IMR-90 (cell line): ENCODE measurements at regions not wholly inside any gene's neighbourhood (a gene's known extent, or its start where the extent isn't known, plus 50 kb on each side); places are given as distances from the start of the nearest gene placed in this dataset.
"Not testable (repeated sequence)": the region's sequence is repeated elsewhere in the genome, so short reads cannot be mapped to it uniquely, and the experiment has no call there.

Experiments used
- ATAC-seq: fragments of 200-7000 bp; cut with Tn5 transposase; 2 replicates; pipeline ENCODE4 v1.9.1; 2020; ENCODE audit warnings: low read depth, mild to moderate bottlenecking, moderate library complexity
- BruUV-seq: library from RNA; stranded (reverse); fragments of 400-500 nt; replicated peaks from 2 replicates; lab custom pipeline; 2021; lab: Mats Ljungman, UMichigan
- CTCF ChIA-PET: fragments of 300-600 bp; formaldehyde crosslinking; extraction: SDS; loops from one replicate; lab custom pipeline; 2021; ENCODE audit warnings: antibody characterized with exemption; lab: Yijun Ruan, JAX
- POLR2A ChIA-PET: fragments of 300-600 bp; sonication (Branson Sonifier 250); formaldehyde crosslinking; loops from one replicate; lab custom pipeline; 2022; ENCODE audit warnings: antibody characterized with exemption; ENCODE audit not compliant: unreplicated experiment; lab: Charles Lee
- DNase-seq: peaks from one replicate; pipeline ENCODE4 v3.0.0; 2013
- H2AFZ ChIP-seq: replicated peaks from 2 replicates; pipeline ENCODE3; 2013; ENCODE audit warnings: low read length, mild to moderate bottlenecking; ENCODE audit not compliant: poor library complexity
- H2AK5ac ChIP-seq: 2 replicates; pipeline ENCODE4 v1.6.1; 2013; ENCODE audit warnings: low read depth, low read length, inconsistent platforms
- H2AK9ac ChIP-seq: replicated peaks from 2 replicates; pipeline ENCODE3; 2013; ENCODE audit warnings: mild to moderate bottlenecking, low read depth, low read length, moderate library complexity; ENCODE audit not compliant: poor library complexity
- H2BK120ac ChIP-seq: 2 replicates; pipeline ENCODE4 v1.6.1; 2013; ENCODE audit warnings: low read depth, low read length, inconsistent platforms
- H2BK15ac ChIP-seq: 3 replicates; pipeline ENCODE4 v1.6.1; 2013; ENCODE audit warnings: low read depth, low read length, inconsistent platforms
- H2BK20ac ChIP-seq: 2 replicates; pipeline ENCODE4 v1.6.1; 2013; ENCODE audit warnings: low read depth, mild to moderate bottlenecking, inconsistent platforms, low read length, moderate library complexity
- H2BK5ac ChIP-seq: 2 replicates; pipeline ENCODE4 v1.6.1; 2013; ENCODE audit warnings: mild to moderate bottlenecking, low read depth, low read length, inconsistent platforms; ENCODE audit not compliant: poor library complexity, severe bottlenecking
- H3K14ac ChIP-seq: replicated peaks from 2 replicates; pipeline ENCODE4 v1.6.1; 2013; ENCODE audit warnings: low read depth, low read length, inconsistent platforms
- H3K18ac ChIP-seq: 2 replicates; pipeline ENCODE4 v1.6.1; 2013; ENCODE audit warnings: low read depth, low read length, control low read depth
- H3K23ac ChIP-seq: 2 replicates; pipeline ENCODE4 v1.6.1; 2013; ENCODE audit warnings: low read depth, low read length, inconsistent platforms
- H3K27ac ChIP-seq: 2 replicates; pipeline ENCODE4 v1.5.1; 2013; ENCODE audit warnings: mild to moderate bottlenecking, control low read depth, low read length; ENCODE audit not compliant: insufficient read depth
- H3K27me3 ChIP-seq: 2 replicates; pipeline ENCODE4 v1.6.1; 2013; ENCODE audit warnings: low read length; ENCODE audit not compliant: control insufficient read depth, insufficient read depth
- H3K36me3 ChIP-seq: 2 replicates; pipeline ENCODE4 v1.6.1; 2013; ENCODE audit warnings: low read length, mixed read lengths; ENCODE audit not compliant: control insufficient read depth, insufficient read depth
- H3K4ac ChIP-seq: 2 replicates; pipeline ENCODE4 v1.6.1; 2013; ENCODE audit warnings: low read depth, low read length, inconsistent platforms
- H3K4me1 ChIP-seq: 2 replicates; pipeline ENCODE4 v1.6.1; 2013; ENCODE audit warnings: low read length, mixed read lengths; ENCODE audit not compliant: control insufficient read depth, insufficient read depth
- H3K4me2 ChIP-seq: 2 replicates; pipeline ENCODE4 v1.6.1; 2013; ENCODE audit warnings: low read depth, mild to moderate bottlenecking, control low read depth, low read length, moderate library complexity
- H3K4me3 ChIP-seq: 2 replicates; pipeline ENCODE4 v1.5.1; 2013; ENCODE audit warnings: low read depth, mild to moderate bottlenecking, control low read depth, low read length, moderate library complexity; ENCODE audit not compliant: insufficient read depth
- H3K56ac ChIP-seq: 2 replicates; pipeline ENCODE4 v1.6.1; 2013; ENCODE audit warnings: low read length, inconsistent platforms; ENCODE audit not compliant: insufficient read depth; ENCODE audit errors: extremely low read depth
- H3K79me1 ChIP-seq, 2 experiments: 2 replicates each; pipeline ENCODE4 v1.6.1; 2013; ENCODE audit warnings: low read length in 2 of 2, inconsistent platforms in 1 of 2, low read depth in 1 of 2
- H3K9ac ChIP-seq: 2 replicates; pipeline ENCODE4 v1.6.1; 2013; ENCODE audit warnings: low read depth, low read length, control low read depth
- H3K9me1 ChIP-seq: 2 replicates; pipeline ENCODE4 v1.6.1; 2013; ENCODE audit warnings: low read length, inconsistent platforms; ENCODE audit not compliant: insufficient read depth
- H3K9me3 ChIP-seq: 2 replicates; pipeline ENCODE4 v1.6.1; 2013; ENCODE audit warnings: low read length; ENCODE audit not compliant: control insufficient read depth, insufficient read depth
- H4K20me1 ChIP-seq: 2 replicates; pipeline ENCODE4 v1.6.1; 2013; ENCODE audit warnings: low read length, inconsistent platforms; ENCODE audit not compliant: insufficient read depth
- H4K5ac ChIP-seq: 2 replicates; pipeline ENCODE4 v1.6.1; 2013; ENCODE audit warnings: mild to moderate bottlenecking, low read depth, low read length, control low read depth
- H4K8ac ChIP-seq, 2 experiments: 2 replicates each; pipeline ENCODE4 v1.6.1; 2013; ENCODE audit warnings: low read depth in 2 of 2, low read length in 2 of 2, control low read depth in 1 of 2, inconsistent platforms in 1 of 2
- H4K91ac ChIP-seq: 2 replicates; pipeline ENCODE4 v1.6.1; 2013; ENCODE audit warnings: low read depth, low read length, inconsistent platforms; ENCODE audit not compliant: insufficient read depth
- WGBS, 2 experiments: methylation state at CpG; one replicate each; pipeline versions ENCODE4 v1.1.5 to v1.1.7; 2013; ENCODE audit warnings: missing lambda C conversion rate in 2 of 2; ENCODE audit not compliant: insufficient read length in 1 of 2; ENCODE audit errors: extremely low coverage in 2 of 2; 5-methylcytosine and 5-hydroxymethylcytosine counted together
- dilution Hi-C: fragments of 300-500 bp; cut with HindIII; formaldehyde crosslinking; loops from one replicate; pipeline ENCODE4 v1.14.3; 2018; ENCODE audit warnings: low sequenced_read_pairs; ENCODE audit not compliant: unreplicated experiment
- in situ Hi-C: fragments of 300-500 bp; cut with MboI; formaldehyde crosslinking; loops from 3 replicates; pipeline ENCODE4 v1.14.3; 2019; ENCODE audit warnings: low sequenced_read_pairs, inconsistent platforms, mixed read lengths
- intact Hi-C: fragments of 100-400 bp; cut with micrococcal nuclease; formaldehyde crosslinking; loops from 2 replicates; pipeline ENCODE4 v1.10.0; 2022

DNA sequence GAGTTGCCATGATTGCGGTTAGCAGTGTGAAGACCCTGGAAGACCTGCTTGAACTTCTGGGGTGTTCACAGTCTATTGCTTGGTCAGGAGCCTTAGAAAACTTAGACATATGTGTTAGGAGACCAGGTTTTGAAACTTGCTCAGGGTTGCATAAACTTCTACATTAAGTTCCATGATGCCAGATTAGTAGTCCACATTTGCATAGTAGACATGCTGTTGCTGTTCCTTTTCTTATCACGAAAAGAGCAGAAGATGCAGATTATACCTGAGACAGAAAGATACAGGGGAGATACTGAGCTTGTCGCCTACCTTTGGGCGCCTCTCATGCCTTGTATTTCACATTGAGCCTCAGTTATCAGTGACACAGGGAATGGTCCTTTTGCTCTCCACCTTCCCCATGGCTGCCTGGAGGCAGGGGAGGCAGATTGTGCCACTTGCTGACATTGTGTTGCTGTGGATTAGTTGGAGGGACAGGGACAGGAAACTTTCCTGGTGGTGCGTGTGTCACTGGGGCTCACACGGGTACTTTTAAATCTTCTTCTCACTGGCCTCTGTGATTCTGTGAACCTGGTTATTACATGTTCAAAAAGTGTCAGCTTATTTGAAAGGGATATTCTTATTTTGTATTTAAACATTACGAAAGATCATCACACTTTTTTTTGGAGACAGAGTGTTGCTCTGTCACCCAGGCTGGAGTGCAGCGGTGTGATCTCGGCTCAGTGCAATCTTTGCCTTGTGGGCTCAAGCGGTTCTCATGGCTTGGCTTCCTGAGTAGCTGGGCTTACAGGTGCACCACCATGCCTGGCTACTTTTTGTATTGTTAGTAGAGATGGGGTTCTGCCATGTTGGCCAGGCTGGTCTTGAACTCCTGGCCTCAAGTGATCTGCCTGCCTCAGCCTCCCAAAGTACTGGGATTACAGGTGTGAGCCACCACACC is 82.0 kb downstream of the SRGAP2 start:
- H2AK9ac ChIP-seq, H3K36me3 ChIP-seq, H3K9me3 ChIP-seq, H3K9ac ChIP-seq, POLR2A ChIA-PET, H2BK120ac ChIP-seq, H3K23ac ChIP-seq, DNase-seq, dilution Hi-C loops, H4K8ac ChIP-seq, H2AK5ac ChIP-seq, H4K91ac ChIP-seq, ATAC-seq, BruUV-seq, H4K5ac ChIP-seq, H3K9me1 ChIP-seq, CTCF ChIA-PET, H3K4ac ChIP-seq, H4K20me1 ChIP-seq, H3K4me3 ChIP-seq, H2BK15ac ChIP-seq, H2AFZ ChIP-seq, H3K18ac ChIP-seq, H3K4me1 ChIP-seq, H3K27ac ChIP-seq, H3K79me1 ChIP-seq, H3K4me2 ChIP-seq, H2BK20ac ChIP-seq, intact Hi-C loops, H3K27me3 ChIP-seq, H2BK5ac ChIP-seq, in situ Hi-C loops, H3K14ac ChIP-seq, H3K56ac ChIP-seq: not testable (repeated sequence)
- no CpG with 5 or more reads among the region's 10 CpGs for WGBS, 2 experiments

DNA sequence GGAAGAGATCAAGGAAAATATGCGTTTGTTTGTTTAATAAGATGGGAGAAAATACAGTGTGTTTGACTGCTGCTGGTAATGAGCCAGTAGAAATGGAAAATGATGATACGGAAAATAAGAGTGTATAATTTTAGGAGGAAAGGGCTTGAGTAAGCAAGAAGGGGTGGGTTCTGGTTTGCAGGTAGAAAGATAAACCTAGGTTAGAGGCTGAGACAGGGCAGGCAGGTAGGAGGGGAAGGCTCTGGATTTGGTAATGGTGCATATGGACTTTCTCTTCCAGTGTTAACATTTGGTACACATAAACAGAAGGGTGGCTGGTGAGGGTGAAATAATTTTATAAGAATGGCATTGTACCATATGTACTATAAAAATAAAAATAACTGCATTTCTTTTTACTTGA is 84.4 kb downstream of the SRGAP2 start:
- H3K14ac ChIP-seq, CTCF ChIA-PET, H3K4me3 ChIP-seq, in situ Hi-C loops, H3K23ac ChIP-seq, ATAC-seq, intact Hi-C loops, H2BK20ac ChIP-seq, DNase-seq, H3K9me1 ChIP-seq, H3K4me2 ChIP-seq, H2AK5ac ChIP-seq, H2BK120ac ChIP-seq, H3K9me3 ChIP-seq, H2AK9ac ChIP-seq, H4K5ac ChIP-seq, H2BK15ac ChIP-seq, H3K36me3 ChIP-seq, H3K27ac ChIP-seq, H3K18ac ChIP-seq, H3K4ac ChIP-seq, H3K56ac ChIP-seq, H4K20me1 ChIP-seq, H2BK5ac ChIP-seq, H4K8ac ChIP-seq, H3K79me1 ChIP-seq, H4K91ac ChIP-seq, dilution Hi-C loops, POLR2A ChIA-PET, H2AFZ ChIP-seq, H3K4me1 ChIP-seq, H3K9ac ChIP-seq, H3K27me3 ChIP-seq, BruUV-seq: not testable (repeated sequence)
- no CpG with 5 or more reads among the region's 2 CpGs for WGBS, 2 experiments
